ENCODE measurements at regions not wholly inside any gene's neighbourhood (a gene's known extent, or its start where the extent isn't known, plus 50 kb on each side); places are given as distances from the start of the nearest gene placed in this dataset.

DNA sequence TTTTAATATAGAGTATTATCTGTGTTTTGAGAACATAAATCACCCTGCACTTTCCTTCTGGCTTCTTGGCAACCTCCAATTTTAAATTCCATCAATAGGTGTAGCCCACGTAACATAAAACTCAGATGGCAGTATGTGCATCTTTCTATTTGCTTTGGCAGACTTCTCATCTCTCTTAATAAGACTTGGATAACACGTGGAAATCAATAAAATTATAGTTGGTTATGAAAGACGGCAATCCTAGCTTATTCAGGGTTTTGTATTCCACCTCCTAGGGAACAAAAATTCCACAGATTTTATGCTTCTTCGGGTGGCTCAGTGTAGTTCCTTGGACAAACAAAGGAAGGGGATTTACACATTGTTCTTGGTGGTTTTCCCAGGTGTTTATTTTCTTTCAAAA lies 299.3 kb downstream of the RND3 start:
- TF ChIP-seq, protein P1, sequence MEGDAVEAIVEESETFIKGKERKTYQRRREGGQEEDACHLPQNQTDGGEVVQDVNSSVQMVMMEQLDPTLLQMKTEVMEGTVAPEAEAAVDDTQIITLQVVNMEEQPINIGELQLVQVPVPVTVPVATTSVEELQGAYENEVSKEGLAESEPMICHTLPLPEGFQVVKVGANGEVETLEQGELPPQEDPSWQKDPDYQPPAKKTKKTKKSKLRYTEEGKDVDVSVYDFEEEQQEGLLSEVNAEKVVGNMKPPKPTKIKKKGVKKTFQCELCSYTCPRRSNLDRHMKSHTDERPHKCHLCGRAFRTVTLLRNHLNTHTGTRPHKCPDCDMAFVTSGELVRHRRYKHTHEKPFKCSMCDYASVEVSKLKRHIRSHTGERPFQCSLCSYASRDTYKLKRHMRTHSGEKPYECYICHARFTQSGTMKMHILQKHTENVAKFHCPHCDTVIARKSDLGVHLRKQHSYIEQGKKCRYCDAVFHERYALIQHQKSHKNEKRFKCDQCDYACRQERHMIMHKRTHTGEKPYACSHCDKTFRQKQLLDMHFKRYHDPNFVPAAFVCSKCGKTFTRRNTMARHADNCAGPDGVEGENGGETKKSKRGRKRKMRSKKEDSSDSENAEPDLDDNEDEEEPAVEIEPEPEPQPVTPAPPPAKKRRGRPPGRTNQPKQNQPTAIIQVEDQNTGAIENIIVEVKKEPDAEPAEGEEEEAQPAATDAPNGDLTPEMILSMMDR (IDR thresholded peaks at IDR 0.05): no peak
- DNase-seq (ENCODE audit: low spot score) (no peak), ATAC-seq (ENCODE audit: insufficient number of reproducible peaks, low FRiP score, low read depth) (no peak)
- Histone ChIP-seq H3K36me3 (no peaks in the 10 kb centered on the region), H3K27ac (no peak overlapping the region), H3K4me3 (no peak overlapping the region), H3K4me1 (ENCODE audit: control insufficient read depth in 1 of 2, low read depth in 2 of 2) (peaks cover 3 to 9% of the 10 kb centered on the region in 2 donors), H3K9me3 (no peaks in the 10 kb centered on the region), H3K27me3 (replicated peaks; ENCODE audit: insufficient read depth) (no peaks in the 10 kb centered on the region)

DNA sequence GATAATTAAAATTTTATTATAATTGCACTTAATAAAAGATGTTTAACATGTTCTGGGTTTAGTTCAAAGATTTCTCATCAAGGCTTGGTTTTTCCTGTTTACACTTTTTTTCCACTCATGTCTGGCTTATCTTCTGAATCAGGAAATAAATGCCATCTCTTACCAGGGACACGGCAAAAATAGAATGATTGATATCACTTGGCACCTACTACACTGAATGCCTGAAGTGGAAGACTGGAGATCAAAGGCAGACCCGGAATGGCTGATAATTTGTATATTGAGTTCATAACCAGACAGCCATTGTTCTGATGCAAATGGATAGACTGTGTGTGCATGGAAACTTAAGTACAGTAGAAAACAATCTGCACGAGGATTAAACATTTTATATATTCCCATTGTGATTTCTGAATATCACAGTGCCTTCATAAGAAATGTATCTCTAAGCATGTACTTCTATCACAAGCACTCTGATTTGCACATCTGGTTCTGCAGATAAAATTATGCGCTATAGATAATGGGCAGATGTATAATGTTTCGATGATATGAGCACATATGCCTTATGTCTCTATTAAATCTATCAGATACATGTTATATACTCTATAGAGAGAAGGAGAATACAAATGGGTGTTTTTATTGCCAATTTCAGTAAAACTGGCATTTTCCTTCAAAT lies 304.8 kb downstream of the RND3 start:
- no peak overlapping the region for H3K27ac ChIP-seq
- TF ChIP-seq, protein P1 (IDR thresholded peaks at IDR 0.05): no peak
- no peaks in the 10 kb centered on the region for H3K9me3 ChIP-seq
- no peaks in the 10 kb centered on the region for H3K4me1 ChIP-seq (ENCODE audit: control insufficient read depth in 1 of 2, low read depth in 2 of 2)
- DNase-seq (ENCODE audit: low spot score): no peak
- no peaks in the 10 kb centered on the region for H3K27me3 ChIP-seq (replicated peaks; ENCODE audit: insufficient read depth)
- H3K4me3 ChIP-seq: no peak overlapping the region
- no peaks in the 10 kb centered on the region for H3K36me3 ChIP-seq
- no peak for ATAC-seq (ENCODE audit: insufficient number of reproducible peaks, low FRiP score, low read depth)

- Histone ChIP-seq H3K4me3 (no peak overlapping the region), H3K27me3 (replicated peaks; ENCODE audit: insufficient read depth) (no peaks in the 10 kb centered on the region), H3K27ac (no peak overlapping the region), H3K4me1 (ENCODE audit: control insufficient read depth in 1 of 2, low read depth in 2 of 2) (peaks cover 13 to 14% of the 10 kb centered on the region in 2 donors), H3K9me3 (no peaks in the 10 kb centered on the region), H3K36me3 (no peaks in the 10 kb centered on the region)
- ATAC-seq (ENCODE audit: insufficient number of reproducible peaks, low FRiP score, low read depth) (no peak), DNase-seq (ENCODE audit: low spot score) (no peak)
- TF ChIP-seq, protein P1 (IDR thresholded peaks at IDR 0.05): no peak
Measured at GRCh38 chr2:150178591-150178990, 308.9 kb downstream of the RND3 start.

DNA sequence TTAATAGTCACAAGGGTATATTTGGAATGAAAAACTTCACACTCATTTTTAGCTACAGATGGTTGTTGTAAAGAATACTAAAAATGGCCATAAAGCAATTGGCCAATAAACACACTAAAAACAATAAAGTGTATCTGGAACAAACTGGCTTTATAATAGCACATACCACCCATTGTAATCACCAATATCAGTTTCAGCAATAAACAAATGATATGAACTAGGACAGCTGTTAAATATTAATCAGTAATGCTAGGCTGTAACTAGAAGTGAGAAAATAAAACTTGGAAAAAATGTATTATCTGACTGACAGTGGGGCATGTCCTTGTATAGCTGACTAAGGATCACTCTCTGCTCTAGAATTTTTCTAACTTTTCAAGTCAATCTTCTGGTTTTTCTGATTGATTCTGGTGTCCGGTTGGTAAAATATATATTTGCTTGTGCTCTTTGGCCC lies 312.5 kb downstream of the RND3 start:
- no peaks in the 10 kb centered on the region for H3K9me3 ChIP-seq
- no peaks in the 10 kb centered on the region for H3K36me3 ChIP-seq

DNA sequence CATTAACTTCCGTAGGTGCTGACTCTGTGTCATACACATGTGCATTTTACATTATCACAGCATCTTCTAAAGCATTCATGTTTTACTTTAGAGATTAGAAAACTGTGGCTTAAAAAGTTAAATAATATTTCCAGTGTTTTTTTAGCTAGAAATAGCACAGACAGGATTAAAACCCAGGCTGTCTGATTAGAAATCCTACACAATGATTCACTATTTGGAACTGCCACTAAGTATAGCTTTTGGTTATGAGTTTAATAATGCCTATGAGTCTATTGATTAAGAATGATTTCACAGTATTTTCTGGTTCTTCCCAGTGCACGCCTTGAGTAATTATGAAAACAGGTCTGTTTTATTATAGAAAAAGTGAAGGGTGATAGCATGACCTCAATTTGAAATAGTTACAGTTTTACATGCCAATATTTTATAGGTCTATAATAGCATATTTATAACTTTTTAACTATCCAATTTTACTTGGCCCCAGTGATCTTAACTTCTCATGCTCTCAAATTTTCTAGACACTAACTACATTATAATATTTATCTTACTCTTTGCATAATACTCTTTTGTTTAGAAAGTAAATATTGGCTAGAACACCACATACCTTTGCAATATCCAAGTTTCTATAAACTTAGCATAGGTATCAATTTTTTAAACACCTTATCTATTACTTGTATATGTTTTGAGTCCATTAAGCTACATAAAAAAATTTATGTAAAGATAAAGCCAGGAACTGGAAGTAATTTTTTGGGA lies 313.2 kb downstream of the RND3 start:
- Histone ChIP-seq H3K27me3 (replicated peaks; ENCODE audit: insufficient read depth) (no peaks in the 10 kb centered on the region), H3K4me3 (no peak overlapping the region), H3K9me3 (no peaks in the 10 kb centered on the region), H3K4me1 (ENCODE audit: control insufficient read depth in 1 of 2, low read depth in 2 of 2) (peaks cover 19 to 21% of the 10 kb centered on the region in 2 donors), H3K36me3 (no peaks in the 10 kb centered on the region), H3K27ac (no peak overlapping the region)
- TF ChIP-seq, protein P1 (IDR thresholded peaks at IDR 0.05): no peak
- no peak for DNase-seq (ENCODE audit: low spot score)
- no peak for ATAC-seq (ENCODE audit: insufficient number of reproducible peaks, low FRiP score, low read depth)

More for the DNA sequence above, 312.5 kb downstream of the RND3 start:
- ATAC-seq (ENCODE audit: insufficient number of reproducible peaks, low FRiP score, low read depth) (no peak), DNase-seq (ENCODE audit: low spot score) (no peak)
- H3K27me3 ChIP-seq (replicated peaks; ENCODE audit: insufficient read depth): no peaks in the 10 kb centered on the region
- no peak overlapping the region for H3K4me3 ChIP-seq
- H3K27ac ChIP-seq: peak overlapping the region in 1 of 2 donors; percentile 16
- H3K4me1 ChIP-seq (ENCODE audit: control insufficient read depth in 1 of 2, low read depth in 2 of 2): peaks cover 14 to 15% of the 10 kb centered on the region in 2 donors
- TF ChIP-seq, protein P1 (IDR thresholded peaks at IDR 0.05): no peak

Data from thoracic aorta (tissue), 2 donors.